Mesendoderm (in vitro differentiated cells): ENCODE measurements at regions not wholly inside any gene's neighbourhood (a gene's known extent, or its start where the extent isn't known, plus 50 kb on each side); places are given as distances from the start of the nearest gene placed in this dataset.

Experiments
- DNase-seq: peaks from one replicate; pipeline ENCODE4 v3.0.0; 2013
- H2AK5ac ChIP-seq: 2 replicates; pipeline ENCODE4 v1.6.1; 2013; ENCODE audit warnings: low read length, inconsistent platforms
- H2BK120ac ChIP-seq: 2 replicates; pipeline ENCODE4 v1.6.1; 2013; ENCODE audit warnings: low read depth, mild to moderate bottlenecking, low read length, moderate library complexity, mixed read lengths
- H2BK15ac ChIP-seq: replicated peaks from 2 replicates; pipeline ENCODE4 v1.6.1; 2013; ENCODE audit warnings: low read depth, mild to moderate bottlenecking, moderate library complexity
- H2BK5ac ChIP-seq: 2 replicates; pipeline ENCODE4 v1.6.1; 2013; ENCODE audit warnings: low read length, inconsistent platforms
- H3K18ac ChIP-seq: 2 replicates; pipeline ENCODE4 v1.6.1; 2013; ENCODE audit warnings: mild to moderate bottlenecking, low read length, mixed read lengths
- H3K23ac ChIP-seq: one replicate; pipeline ENCODE4 v1.6.1; 2013; ENCODE audit warnings: low read length
- H3K27ac ChIP-seq: 2 replicates; pipeline ENCODE4 v1.5.1; 2013; ENCODE audit warnings: low read depth, mild to moderate bottlenecking, inconsistent platforms, low read length, moderate library complexity
- H3K27me3 ChIP-seq: 2 replicates; pipeline ENCODE4 v1.6.1; 2013; ENCODE audit warnings: low read length, control low read depth, mild to moderate bottlenecking, inconsistent platforms; ENCODE audit not compliant: insufficient read depth, poor library complexity
- H3K36me3 ChIP-seq: 2 replicates; pipeline ENCODE4 v1.6.1; 2013; ENCODE audit warnings: low read length, inconsistent platforms; ENCODE audit not compliant: control insufficient read depth, insufficient read depth
- H3K4ac ChIP-seq: one replicate; pipeline ENCODE4 v1.6.1; 2013; ENCODE audit warnings: low read depth, mild to moderate bottlenecking, low read length, moderate library complexity
- H3K4me1 ChIP-seq: 2 replicates; pipeline ENCODE4 v1.6.1; 2013; ENCODE audit warnings: low read depth, low read length, inconsistent platforms; ENCODE audit not compliant: control insufficient read depth
- H3K4me2 ChIP-seq: 2 replicates; pipeline ENCODE4 v1.6.1; 2013; ENCODE audit warnings: low read length
- H3K4me3 ChIP-seq: 2 replicates; pipeline ENCODE4 v1.5.1; 2013; ENCODE audit warnings: mild to moderate bottlenecking, low read length
- H3K56ac ChIP-seq: one replicate; pipeline ENCODE4 v1.6.1; 2013; ENCODE audit warnings: low read length
- H3K79me1 ChIP-seq: 2 replicates; pipeline ENCODE4 v1.6.1; 2013; ENCODE audit warnings: low read length, inconsistent platforms
- H3K79me2 ChIP-seq: 2 replicates; pipeline ENCODE4 v1.6.1; 2013; ENCODE audit warnings: mild to moderate bottlenecking, low read length; ENCODE audit not compliant: control insufficient read depth, insufficient read depth
- H3K9ac ChIP-seq: 2 replicates; pipeline ENCODE4 v1.6.1; 2013; ENCODE audit warnings: low read length, inconsistent platforms
- H4K5ac ChIP-seq: one replicate; pipeline ENCODE4 v1.6.1; 2013; ENCODE audit warnings: low read length
- H4K8ac ChIP-seq: one replicate; pipeline ENCODE4 v1.6.1; 2013; ENCODE audit warnings: low read depth, mild to moderate bottlenecking, control low read depth, low read length, moderate library complexity
- WGBS: extraction: QIAGEN DNeasy Blood & Tissue Kit; methylation state at CpG from one replicate; pipeline ENCODE4 v1.1.7; 2013; ENCODE audit warnings: low lambda C conversion rate, missing lambda C conversion rate; ENCODE audit not compliant: insufficient coverage; ENCODE audit errors: extremely low coverage; 5-methylcytosine and 5-hydroxymethylcytosine counted together

- H4K8ac ChIP-seq: no peak overlapping the region
- H3K4ac ChIP-seq: no peak overlapping the region
- H3K27ac ChIP-seq: no peak overlapping the region
- H4K5ac ChIP-seq: no peak overlapping the region
- no peak overlapping the region for H2BK120ac ChIP-seq
- H3K4me1 ChIP-seq: no peaks in the 10 kb centered on the region
- WGBS: no CpG with 5 or more reads among the region's 2 CpGs
- H3K36me3 ChIP-seq: no peaks in the 10 kb centered on the region
- no peak overlapping the region for H2BK5ac ChIP-seq
- H3K23ac ChIP-seq: no peak overlapping the region
- DNase-seq: peak; percentile 61
- no peak overlapping the region for H2AK5ac ChIP-seq
- no peaks in the 10 kb centered on the region for H3K27me3 ChIP-seq
- H3K79me1 ChIP-seq: no peaks in the 10 kb centered on the region
- no peak overlapping the region for H3K4me3 ChIP-seq
- H3K56ac ChIP-seq: no peak overlapping the region
- H3K18ac ChIP-seq: no peak overlapping the region
- H3K4me2 ChIP-seq: no peak overlapping the region
- no peak overlapping the region for H3K9ac ChIP-seq
- no peaks in the 10 kb centered on the region for H3K79me2 ChIP-seq
- H2BK15ac ChIP-seq: no peak overlapping the region
Observed at GRCh38 chr10:126770809-126771208, 100.3 kb upstream of the C10orf90 start.

GRCh38 chr10:126776168-126776567, 105.7 kb upstream of the C10orf90 start:
- H3K79me2 ChIP-seq: no peaks in the 10 kb centered on the region
- no CpG with 5 or more reads among the region's 1 CpG for WGBS
- H3K23ac ChIP-seq: no peak overlapping the region

DNA sequence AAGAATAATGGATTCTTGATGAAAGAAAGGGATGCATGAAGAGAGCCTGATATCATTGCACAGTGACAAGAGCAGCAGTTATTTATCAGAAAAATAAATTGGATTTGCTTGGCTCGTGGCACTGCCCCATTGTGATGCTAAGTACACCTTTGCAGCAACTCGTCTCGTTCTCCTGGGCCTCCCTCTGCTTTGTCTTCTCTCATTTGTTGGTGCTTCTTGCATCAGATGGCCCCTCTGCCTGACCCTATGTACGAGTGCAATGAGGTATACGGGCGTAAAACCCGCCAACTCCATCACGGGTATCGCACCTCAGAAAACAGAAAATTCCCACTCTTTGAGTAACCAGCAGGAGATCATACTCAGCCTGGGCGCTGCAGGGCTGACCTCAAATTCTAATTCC, 107.2 kb upstream of the C10orf90 start:
- WGBS: no CpG with 5 or more reads among the region's 10 CpGs
- no peak overlapping the region for H3K23ac ChIP-seq

More at GRCh38 chr10:126776168-126776567, 105.7 kb upstream of the C10orf90 start:
- Histone ChIP-seq H3K56ac (no peak overlapping the region), H3K36me3 (no peaks in the 10 kb centered on the region), H3K27ac (no peak overlapping the region), H3K27me3 (no peaks in the 10 kb centered on the region), H4K5ac (no peak overlapping the region), H3K4me1 (peaks cover 2% of the 10 kb centered on the region), H2BK5ac (no peak overlapping the region), H3K4me2 (no peak overlapping the region), H3K4ac (no peak overlapping the region), H3K4me3 (no peak overlapping the region), H2BK120ac (no peak overlapping the region), H3K9ac (no peak overlapping the region), H2AK5ac (no peak overlapping the region), H4K8ac (no peak overlapping the region), H3K18ac (no peak overlapping the region), H2BK15ac (no peak overlapping the region), H3K79me1 (no peaks in the 10 kb centered on the region)
- DNase-seq: no peak

GRCh38 chr10:126781450-126782216, 111.1 kb upstream of the C10orf90 start:
- no peak overlapping the region for H4K5ac ChIP-seq
- H3K27ac ChIP-seq: no peak overlapping the region
- H2BK5ac ChIP-seq: no peak overlapping the region
- H3K4ac ChIP-seq: no peak overlapping the region
- H3K4me1 ChIP-seq: peaks cover 2% of the 10 kb centered on the region
- H3K4me2 ChIP-seq: no peak overlapping the region
- H3K27me3 ChIP-seq: no peaks in the 10 kb centered on the region
- H2BK15ac ChIP-seq: no peak overlapping the region
- no peak overlapping the region for H2BK120ac ChIP-seq
- no peak overlapping the region for H3K9ac ChIP-seq
- H3K56ac ChIP-seq: no peak overlapping the region
- H4K8ac ChIP-seq: no peak overlapping the region
- no CpG with 5 or more reads among the region's 3 CpGs for WGBS
- DNase-seq: no peak
- H3K18ac ChIP-seq: no peak overlapping the region
- no peaks in the 10 kb centered on the region for H3K36me3 ChIP-seq
- H3K79me2 ChIP-seq: no peaks in the 10 kb centered on the region
- no peak overlapping the region for H2AK5ac ChIP-seq
- no peaks in the 10 kb centered on the region for H3K79me1 ChIP-seq
- H3K4me3 ChIP-seq: no peak overlapping the region
- H3K23ac ChIP-seq: no peak overlapping the region

More for the DNA sequence above, 107.2 kb upstream of the C10orf90 start:
- Histone ChIP-seq H3K36me3 (no peaks in the 10 kb centered on the region), H3K4me1 (peaks cover 2% of the 10 kb centered on the region), H2AK5ac (no peak overlapping the region), H3K9ac (no peak overlapping the region), H4K8ac (no peak overlapping the region), H3K56ac (no peak overlapping the region), H3K4me2 (no peak overlapping the region), H3K4me3 (no peak overlapping the region), H3K27me3 (no peaks in the 10 kb centered on the region), H2BK120ac (no peak overlapping the region), H3K79me1 (no peaks in the 10 kb centered on the region), H3K18ac (no peak overlapping the region), H3K79me2 (no peaks in the 10 kb centered on the region), H3K4ac (no peak overlapping the region), H2BK5ac (no peak overlapping the region), H3K27ac (no peak overlapping the region), H4K5ac (no peak overlapping the region), H2BK15ac (no peak overlapping the region)
- DNase-seq: peak; percentile 16

- no CpG with 5 or more reads among the region's 9 CpGs for WGBS
- no peak overlapping the region for H3K27ac ChIP-seq
- no peaks in the 10 kb centered on the region for H3K36me3 ChIP-seq
- no peak overlapping the region for H3K4me2 ChIP-seq
- H2BK15ac ChIP-seq: no peak overlapping the region
- H3K79me2 ChIP-seq: no peaks in the 10 kb centered on the region
- H3K4me3 ChIP-seq: no peak overlapping the region
- H2AK5ac ChIP-seq: no peak overlapping the region
- no peak overlapping the region for H4K8ac ChIP-seq
- no peak overlapping the region for H3K4ac ChIP-seq
- no peak overlapping the region for H3K9ac ChIP-seq
- no peak overlapping the region for H2BK120ac ChIP-seq
- no peak overlapping the region for H3K23ac ChIP-seq
- no peak overlapping the region for H3K56ac ChIP-seq
- DNase-seq: peak; percentile 11
- H3K18ac ChIP-seq: peak overlapping the region; percentile 78
- H3K27me3 ChIP-seq: no peaks in the 10 kb centered on the region
- no peaks in the 10 kb centered on the region for H3K4me1 ChIP-seq
- no peak overlapping the region for H4K5ac ChIP-seq
- H2BK5ac ChIP-seq: no peak overlapping the region
- no peaks in the 10 kb centered on the region for H3K79me1 ChIP-seq
Observed at GRCh38 chr10:126783806-126784557, 113.5 kb upstream of the C10orf90 start.
